AG10803 (cell line): ENCODE measurements at regions not wholly inside any gene's neighbourhood (a gene's known extent, or its start where the extent isn't known, plus 50 kb on each side); places are given as distances from the start of the nearest gene placed in this dataset.
A peak's percentile ranks its signal among the peaks of the same experiment; 100 is the strongest.

Experiments
- DNase-seq: peaks from one replicate; pipeline ENCODE4 v3.0.0; 2010; ENCODE audit warnings: low read depth
- H3K4me3 ChIP-seq: 2 replicates; pipeline ENCODE4 v1.5.1; 2011; ENCODE audit warnings: mild to moderate bottlenecking, low read length, control low read depth
- TF ChIP-seq, protein P1 (sequence below): conservative IDR thresholded peaks from 2 replicates; pipeline ENCODE4 v1.5.1; 2011; ENCODE audit warnings: mild to moderate bottlenecking, low read length, control low read depth, inconsistent platforms

DNA sequence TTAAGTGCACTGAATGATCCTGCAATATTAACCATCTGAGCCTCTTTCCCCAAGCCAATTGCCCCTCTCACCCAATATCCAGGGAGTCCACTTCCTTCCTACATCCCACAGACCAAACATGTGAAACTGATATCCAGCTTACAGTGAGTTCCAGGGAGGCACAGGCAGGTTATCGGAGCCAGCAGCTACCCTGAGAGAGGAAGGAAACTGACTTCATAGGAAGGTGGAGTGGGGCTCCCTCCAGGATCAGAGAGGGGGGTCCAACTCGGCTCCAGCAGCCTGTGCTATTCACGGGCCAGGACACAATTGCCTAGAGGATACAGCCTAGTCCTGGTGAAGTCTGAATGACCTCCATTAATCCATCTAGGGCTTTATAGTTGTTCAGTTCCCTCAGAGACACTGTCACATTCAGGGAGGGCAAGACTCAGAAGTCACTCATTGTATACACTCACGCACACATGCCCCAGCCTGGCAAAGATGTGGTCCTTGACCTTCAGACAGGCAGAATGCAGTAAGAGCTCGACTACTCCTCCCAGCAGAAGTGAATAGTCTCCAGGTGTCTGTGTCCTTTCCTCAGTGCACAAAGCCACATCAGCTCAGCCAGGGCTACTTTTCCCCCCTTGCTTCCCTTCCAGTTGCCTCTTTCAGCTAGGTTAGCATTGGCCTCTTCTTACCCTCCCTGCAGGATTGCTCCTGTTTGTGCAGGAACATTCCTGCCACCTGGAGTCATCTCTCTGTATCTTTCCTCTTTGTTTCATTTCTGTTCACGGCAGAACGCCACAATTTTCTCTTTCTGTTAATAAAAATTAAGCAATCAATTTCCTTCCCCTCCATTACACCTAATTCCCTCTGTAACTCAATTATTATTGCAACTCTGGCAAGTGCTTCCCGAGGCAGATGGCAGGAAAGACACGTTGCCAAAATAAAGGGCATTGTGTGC lies 501.7 kb downstream of the ARHGEF28 start:
- DNase-seq, result peak; percentile 14
- no peak overlapping the region for H3K4me3 ChIP-seq
- TF ChIP-seq, protein P1, sequence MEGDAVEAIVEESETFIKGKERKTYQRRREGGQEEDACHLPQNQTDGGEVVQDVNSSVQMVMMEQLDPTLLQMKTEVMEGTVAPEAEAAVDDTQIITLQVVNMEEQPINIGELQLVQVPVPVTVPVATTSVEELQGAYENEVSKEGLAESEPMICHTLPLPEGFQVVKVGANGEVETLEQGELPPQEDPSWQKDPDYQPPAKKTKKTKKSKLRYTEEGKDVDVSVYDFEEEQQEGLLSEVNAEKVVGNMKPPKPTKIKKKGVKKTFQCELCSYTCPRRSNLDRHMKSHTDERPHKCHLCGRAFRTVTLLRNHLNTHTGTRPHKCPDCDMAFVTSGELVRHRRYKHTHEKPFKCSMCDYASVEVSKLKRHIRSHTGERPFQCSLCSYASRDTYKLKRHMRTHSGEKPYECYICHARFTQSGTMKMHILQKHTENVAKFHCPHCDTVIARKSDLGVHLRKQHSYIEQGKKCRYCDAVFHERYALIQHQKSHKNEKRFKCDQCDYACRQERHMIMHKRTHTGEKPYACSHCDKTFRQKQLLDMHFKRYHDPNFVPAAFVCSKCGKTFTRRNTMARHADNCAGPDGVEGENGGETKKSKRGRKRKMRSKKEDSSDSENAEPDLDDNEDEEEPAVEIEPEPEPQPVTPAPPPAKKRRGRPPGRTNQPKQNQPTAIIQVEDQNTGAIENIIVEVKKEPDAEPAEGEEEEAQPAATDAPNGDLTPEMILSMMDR, result peak; percentile 46

DNA sequence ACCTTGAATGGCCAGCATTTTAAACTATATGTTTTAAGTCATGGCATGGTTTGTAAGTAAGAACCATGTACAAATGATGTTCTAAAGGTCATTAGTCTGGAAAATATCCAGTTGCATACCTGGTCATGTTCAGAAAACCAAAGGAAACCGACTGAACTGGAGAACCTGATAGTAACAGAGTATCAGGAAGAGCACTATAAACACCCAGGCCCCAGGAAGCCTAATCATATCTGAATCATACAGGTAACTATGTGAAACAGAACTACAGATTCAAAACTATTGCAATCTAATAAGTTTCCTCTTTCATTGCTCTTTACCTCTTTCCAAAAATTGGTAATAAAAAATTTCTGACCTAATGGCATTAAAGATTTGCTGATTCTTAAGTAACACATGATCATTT lies 500.3 kb downstream of the ARHGEF28 start:
- no peak for DNase-seq
- H3K4me3 ChIP-seq, result no peak overlapping the region
- TF ChIP-seq, protein P1, result no peak

DNA sequence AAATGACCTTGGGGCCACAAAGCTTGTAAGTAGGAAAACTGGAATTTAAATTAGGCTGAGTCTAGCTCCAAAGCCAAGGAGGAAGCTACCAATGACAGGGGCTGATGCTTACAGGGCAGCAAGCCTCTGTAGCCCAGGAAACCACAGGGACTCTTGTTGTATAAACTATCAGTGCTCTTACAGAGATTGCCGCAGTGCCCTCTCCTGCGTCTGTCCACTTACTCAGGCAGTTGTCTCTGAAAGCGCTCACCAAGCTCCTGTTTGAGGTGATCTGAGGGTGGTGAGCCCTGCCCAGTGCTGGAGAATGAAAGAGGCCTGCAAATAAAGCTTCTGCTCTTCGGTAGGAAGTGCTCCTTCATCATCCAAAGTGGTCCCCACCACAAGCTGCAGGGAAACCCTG lies 498.8 kb downstream of the ARHGEF28 start:
- TF ChIP-seq, protein P1, result no peak
- DNase-seq, result no peak
- no peak overlapping the region for H3K4me3 ChIP-seq

DNA sequence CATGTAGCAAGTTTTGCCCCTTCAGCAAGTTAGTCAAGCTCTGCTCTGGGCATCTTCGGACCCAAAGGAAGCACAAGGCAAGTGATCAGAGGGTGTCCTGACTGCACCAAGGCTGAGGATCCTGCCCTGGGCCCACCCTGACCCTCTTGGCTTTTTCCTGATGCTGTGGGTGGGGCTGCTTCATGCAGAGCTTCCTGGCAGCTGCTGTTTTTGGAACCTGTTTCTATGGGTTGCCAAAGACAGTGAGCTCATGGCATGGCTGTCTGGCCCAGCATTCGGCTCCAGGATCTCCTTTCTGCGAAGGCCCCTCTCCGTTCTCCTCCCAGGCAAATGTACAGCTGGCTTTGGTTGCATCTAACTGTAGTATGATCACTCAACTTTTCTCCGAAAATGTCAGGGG lies 497.9 kb downstream of the ARHGEF28 start:
- H3K4me3 ChIP-seq, result no peak overlapping the region
- TF ChIP-seq, protein P1, result no peak
- no peak for DNase-seq

DNA sequence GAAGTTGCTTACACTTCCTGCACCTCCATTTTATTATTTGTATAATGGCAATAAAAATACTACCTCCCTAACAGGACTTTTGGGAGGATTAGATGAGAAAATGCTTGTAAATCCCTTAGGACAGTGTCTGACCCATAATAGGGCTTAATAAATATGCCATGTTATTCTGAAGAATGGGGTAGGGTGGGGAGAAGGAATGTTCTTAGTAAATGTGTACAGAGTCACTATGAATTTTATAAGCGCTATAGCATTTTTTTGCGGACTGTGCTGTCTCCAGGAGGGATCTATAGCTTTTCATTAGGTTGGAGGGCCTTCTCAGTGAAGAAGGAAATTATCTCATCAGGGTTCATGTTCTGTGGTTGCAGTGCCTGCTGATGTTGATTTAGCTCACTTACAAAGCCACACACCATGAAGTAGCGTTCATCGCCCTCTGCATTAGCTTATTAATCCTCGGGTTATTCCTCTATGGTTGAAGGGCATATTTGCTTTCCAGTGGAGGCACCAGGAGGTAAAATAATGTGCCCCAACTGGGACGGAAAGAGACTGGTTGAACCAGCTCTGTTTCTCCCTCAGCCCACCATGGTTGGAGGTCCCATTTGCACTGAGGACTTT lies 497.1 kb downstream of the ARHGEF28 start:
- TF ChIP-seq, protein P1, result no peak
- DNase-seq, result no peak
- H3K4me3 ChIP-seq, result no peak overlapping the region

DNA sequence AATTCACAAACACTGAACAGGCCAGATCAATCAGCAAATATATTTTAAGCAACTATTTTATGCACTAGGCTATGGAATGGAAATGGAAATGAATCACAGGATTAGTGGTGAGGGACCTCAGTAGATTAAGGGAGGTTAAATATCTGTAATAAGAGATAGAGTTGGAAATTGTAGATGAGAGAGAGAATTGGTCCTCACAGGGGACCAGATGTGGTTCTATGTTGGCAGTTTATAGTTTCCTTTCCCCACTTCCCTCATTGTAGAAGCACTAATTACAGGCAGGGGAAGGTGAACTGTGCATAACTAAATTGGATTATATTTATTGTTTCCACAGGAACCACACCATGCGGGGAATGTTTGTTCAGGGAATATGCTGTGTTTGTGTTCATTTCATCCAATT lies 496.2 kb downstream of the ARHGEF28 start:
- H3K4me3 ChIP-seq, result no peak overlapping the region
- no peak for DNase-seq
- TF ChIP-seq, protein P1, result no peak

DNA sequence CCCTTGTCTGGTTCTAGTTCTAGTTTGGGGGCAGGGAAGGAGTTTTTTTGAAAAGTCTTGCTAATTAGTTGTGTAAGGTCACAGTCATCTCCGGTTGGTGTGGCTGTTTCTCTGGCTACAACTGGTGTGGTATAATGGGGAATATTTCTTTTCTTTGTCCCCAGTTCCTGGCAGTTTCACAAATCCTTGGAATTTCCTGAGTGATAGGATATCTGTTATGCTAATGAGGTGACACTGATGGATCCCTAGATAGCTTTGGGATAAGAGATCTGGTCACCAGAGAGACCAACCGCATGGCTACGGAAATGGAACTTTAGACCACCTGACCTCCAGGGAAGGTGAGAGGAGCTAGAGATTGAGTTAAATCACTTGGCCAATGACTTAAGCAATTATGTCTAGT lies 494.6 kb downstream of the ARHGEF28 start:
- H3K4me3 ChIP-seq, result no peak overlapping the region
- no peak for DNase-seq

More for the DNA sequence above, 494.6 kb downstream of the ARHGEF28 start:
- TF ChIP-seq, protein P1, result no peak
